Astrocyte (in vitro differentiated cells and primary cell): ENCODE measurements at regions not wholly inside any gene's neighbourhood (a gene's known extent, or its start where the extent isn't known, plus 50 kb on each side); places are given as distances from the start of the nearest gene placed in this dataset.

Experiments used
- DNase-seq: peaks from one replicate; pipeline ENCODE4 v3.0.0-alpha.2; 2010; ENCODE audit warnings: low read depth
- FAIRE-seq: peaks from 2 replicates; lab custom pipeline; 2011; peaks lifted over from hg19 to GRCh38; lab: Jason Lieb, UNC
- H2AFZ ChIP-seq: 2 replicates; pipeline ENCODE4 v1.6.0; 2012; ENCODE audit warnings: low read depth, low read length, inconsistent platforms
- H3K27ac ChIP-seq: 2 replicates; pipeline ENCODE4 v1.5.1; 2011; ENCODE audit warnings: low read depth, low read length, inconsistent platforms
- H3K27me3 ChIP-seq: 2 replicates; pipeline ENCODE4 v1.6.0; 2011; ENCODE audit warnings: low read length, inconsistent platforms; ENCODE audit not compliant: insufficient read depth
- H3K36me3 ChIP-seq: 2 replicates; pipeline ENCODE4 v1.5.1; 2011; ENCODE audit warnings: low read length, inconsistent platforms; ENCODE audit not compliant: insufficient read depth
- H3K4me1 ChIP-seq: 2 replicates; pipeline ENCODE4 v1.5.1; 2011; ENCODE audit warnings: low read length, inconsistent platforms; ENCODE audit not compliant: insufficient read depth
- H3K4me2 ChIP-seq: 2 replicates; pipeline ENCODE4 v1.6.0; 2012; ENCODE audit warnings: low read length, inconsistent platforms
- H3K4me3 ChIP-seq: 2 replicates; pipeline ENCODE4 v1.5.1; 2011; ENCODE audit warnings: low read depth, mild to moderate bottlenecking, low read length, inconsistent platforms; ENCODE audit not compliant: insufficient read depth
- H3K79me2 ChIP-seq: 2 replicates; pipeline ENCODE4 v1.6.0; 2012; ENCODE audit warnings: mild to moderate bottlenecking, low read length, inconsistent platforms; ENCODE audit not compliant: insufficient read depth
- H3K9ac ChIP-seq: 2 replicates; pipeline ENCODE4 v1.6.0; 2012; ENCODE audit warnings: mild to moderate bottlenecking, low read length, inconsistent platforms
- H3K9me3 ChIP-seq: 2 replicates; pipeline ENCODE4 v1.5.1; 2012; ENCODE audit warnings: low read depth, mild to moderate bottlenecking, low read length, inconsistent platforms; ENCODE audit not compliant: insufficient read depth
- H4K20me1 ChIP-seq: 2 replicates; pipeline ENCODE4 v1.6.0; 2012; ENCODE audit warnings: low read length, inconsistent platforms; ENCODE audit not compliant: insufficient read depth
- H3K27ac Mint-ChIP-seq: one replicate; pipeline ENCODE4 v1.8.0; 2021; ENCODE audit warnings: mild to moderate bottlenecking, mixed read lengths; ENCODE audit not compliant: unreplicated experiment
- H3K27me3 Mint-ChIP-seq: one replicate; pipeline ENCODE4 v1.8.0; 2021; ENCODE audit warnings: low read depth, mixed read lengths; ENCODE audit not compliant: unreplicated experiment
- H3K36me3 Mint-ChIP-seq: one replicate; pipeline ENCODE4 v1.8.0; 2021; ENCODE audit warnings: low read depth, mixed read lengths; ENCODE audit not compliant: unreplicated experiment
- H3K4me1 Mint-ChIP-seq: one replicate; pipeline ENCODE4 v1.8.0; 2021; ENCODE audit warnings: low read depth, mixed read lengths; ENCODE audit not compliant: unreplicated experiment
- H3K4me3 Mint-ChIP-seq: one replicate; pipeline ENCODE4 v1.8.0; 2021; ENCODE audit warnings: mild to moderate bottlenecking, moderate library complexity, mixed read lengths; ENCODE audit not compliant: unreplicated experiment
- H3K9me3 Mint-ChIP-seq: one replicate; pipeline ENCODE4 v1.8.0; 2021; ENCODE audit warnings: mild to moderate bottlenecking, mixed read lengths; ENCODE audit not compliant: unreplicated experiment
- EZH2 ChIP-seq: IDR thresholded peaks from 2 replicates; pipeline ENCODE4 v1.6.1; 2012; ENCODE audit warnings: mild to moderate bottlenecking, low read length, inconsistent platforms; ENCODE audit not compliant: insufficient read depth
- TF ChIP-seq, protein P1 (sequence below): IDR thresholded peaks from 2 replicates; pipeline ENCODE4 v1.5.1; 2011; ENCODE audit warnings: low read depth, mild to moderate bottlenecking, inconsistent platforms, low read length, moderate library complexity; ENCODE audit not compliant: insufficient read depth

- FAIRE-seq (no peak), DNase-seq (no peak)
- Histone ChIP-seq H3K36me3 (no peaks in the 10 kb centered on the region), H3K27ac (no peak overlapping the region), H3K4me1 (peaks cover 37% of the 10 kb centered on the region), H3K27me3 (peaks cover 43% of the 10 kb centered on the region), H3K79me2 (no peaks in the 10 kb centered on the region), H3K9ac (no peak overlapping the region), H2AFZ (no peak overlapping the region), H3K4me2 (no peak overlapping the region), H3K4me3 (no peak overlapping the region), H4K20me1 (peaks cover 4% of the 10 kb centered on the region), H3K9me3 (no peaks in the 10 kb centered on the region)
- Mint-ChIP-seq H3K27ac (no peak overlapping the region), H3K36me3 (peaks cover 6% of the 10 kb centered on the region), H3K9me3 (peaks cover 24% of the 10 kb centered on the region), H3K4me1 (peaks cover 12% of the 10 kb centered on the region), H3K4me3 (no peak overlapping the region), H3K27me3 (peaks cover 87% of the 10 kb centered on the region)
- no peak for TF ChIP-seq EZH2
- TF ChIP-seq, protein P1, sequence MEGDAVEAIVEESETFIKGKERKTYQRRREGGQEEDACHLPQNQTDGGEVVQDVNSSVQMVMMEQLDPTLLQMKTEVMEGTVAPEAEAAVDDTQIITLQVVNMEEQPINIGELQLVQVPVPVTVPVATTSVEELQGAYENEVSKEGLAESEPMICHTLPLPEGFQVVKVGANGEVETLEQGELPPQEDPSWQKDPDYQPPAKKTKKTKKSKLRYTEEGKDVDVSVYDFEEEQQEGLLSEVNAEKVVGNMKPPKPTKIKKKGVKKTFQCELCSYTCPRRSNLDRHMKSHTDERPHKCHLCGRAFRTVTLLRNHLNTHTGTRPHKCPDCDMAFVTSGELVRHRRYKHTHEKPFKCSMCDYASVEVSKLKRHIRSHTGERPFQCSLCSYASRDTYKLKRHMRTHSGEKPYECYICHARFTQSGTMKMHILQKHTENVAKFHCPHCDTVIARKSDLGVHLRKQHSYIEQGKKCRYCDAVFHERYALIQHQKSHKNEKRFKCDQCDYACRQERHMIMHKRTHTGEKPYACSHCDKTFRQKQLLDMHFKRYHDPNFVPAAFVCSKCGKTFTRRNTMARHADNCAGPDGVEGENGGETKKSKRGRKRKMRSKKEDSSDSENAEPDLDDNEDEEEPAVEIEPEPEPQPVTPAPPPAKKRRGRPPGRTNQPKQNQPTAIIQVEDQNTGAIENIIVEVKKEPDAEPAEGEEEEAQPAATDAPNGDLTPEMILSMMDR = no peak
Measured at GRCh38 chr5:73295921-73296320, 122.9 kb downstream of the TMEM174 start.

DNA sequence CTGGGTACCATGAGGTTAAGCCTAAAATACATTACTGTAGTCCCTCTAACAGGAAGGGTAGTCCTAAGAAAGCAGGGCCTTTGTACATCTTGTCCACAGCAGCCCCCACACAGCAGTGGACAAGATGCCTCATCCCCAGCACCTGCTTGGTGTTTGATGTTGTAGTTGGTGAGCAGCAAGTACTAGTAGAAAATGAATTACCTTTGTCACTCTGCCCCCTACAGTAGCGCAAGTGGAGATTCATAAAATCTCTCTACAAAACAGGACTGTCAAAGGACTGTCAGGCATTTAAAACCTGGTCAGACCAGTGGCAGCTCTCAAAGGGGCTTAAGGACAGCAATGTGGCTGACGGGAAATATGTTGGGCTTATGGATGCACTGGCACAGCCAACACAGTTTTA lies 122.5 kb downstream of the TMEM174 start:
- Histone ChIP-seq H3K4me2 (no peak overlapping the region), H3K79me2 (no peaks in the 10 kb centered on the region), H2AFZ (no peak overlapping the region), H3K36me3 (no peaks in the 10 kb centered on the region), H3K9me3 (no peaks in the 10 kb centered on the region), H3K27me3 (peaks cover 38% of the 10 kb centered on the region), H3K4me3 (no peak overlapping the region), H4K20me1 (peaks cover 4% of the 10 kb centered on the region), H3K27ac (no peak overlapping the region), H3K4me1 (peaks cover 37% of the 10 kb centered on the region), H3K9ac (no peak overlapping the region)
- Mint-ChIP-seq H3K27me3 (peaks cover 87% of the 10 kb centered on the region), H3K4me3 (no peak overlapping the region), H3K4me1 (peaks cover 12% of the 10 kb centered on the region), H3K9me3 (peaks cover 19% of the 10 kb centered on the region), H3K27ac (no peak overlapping the region), H3K36me3 (peaks cover 6% of the 10 kb centered on the region)
- no peak for DNase-seq
- no peak for FAIRE-seq
- TF ChIP-seq EZH2 = no peak
- TF ChIP-seq, protein P1 = no peak

GRCh38 chr5:73292816-73293459 lies 119.9 kb downstream of the TMEM174 start:
- Mint-ChIP-seq H3K27me3 (peaks cover 81% of the 10 kb centered on the region), H3K4me3 (no peak overlapping the region), H3K4me1 (peaks cover 10% of the 10 kb centered on the region), H3K36me3 (peaks cover 8% of the 10 kb centered on the region), H3K27ac (no peak overlapping the region), H3K9me3 (peaks cover 12% of the 10 kb centered on the region)
- peaks cover 18% of the 10 kb centered on the region for H3K4me1 ChIP-seq
- H2AFZ ChIP-seq = no peak overlapping the region
- no peaks in the 10 kb centered on the region for H3K36me3 ChIP-seq
- TF ChIP-seq, protein P1 = no peak
- no peak for TF ChIP-seq EZH2
- H3K27me3 ChIP-seq = peaks cover 18% of the 10 kb centered on the region
- no peaks in the 10 kb centered on the region for H3K9me3 ChIP-seq
- H4K20me1 ChIP-seq = peaks cover 4% of the 10 kb centered on the region
- H3K4me2 ChIP-seq = no peak overlapping the region
- no peak overlapping the region for H3K9ac ChIP-seq
- H3K27ac ChIP-seq = no peak overlapping the region
- FAIRE-seq (no peak), DNase-seq (no peak)
- no peaks in the 10 kb centered on the region for H3K79me2 ChIP-seq
- H3K4me3 ChIP-seq = no peak overlapping the region
